GM12891 (cell line): ENCODE measurements at regions not wholly inside any gene's neighbourhood (a gene's known extent, or its start where the extent isn't known, plus 50 kb on each side); places are given as distances from the start of the nearest gene placed in this dataset.

Experiments used
- PAX5 ChIP-seq: IDR thresholded peaks from 2 replicates; pipeline ENCODE4 v1.6.1; 2011; ENCODE audit warnings: low read length, moderate library complexity, mild to moderate bottlenecking; ENCODE audit not compliant: insufficient read depth, severe bottlenecking
- POLR2A ChIP-seq: IDR thresholded peaks from 2 replicates; pipeline ENCODE4 v1.6.1; 2011; ENCODE audit warnings: low read depth, low read length, control low read depth
- POLR2AphosphoS5 ChIP-seq: IDR thresholded peaks from 2 replicates; pipeline ENCODE4 v1.6.1; 2011; ENCODE audit warnings: low read depth, low read length, control low read depth
- SPI1 ChIP-seq: IDR thresholded peaks from 2 replicates; pipeline ENCODE4 v1.6.1; 2011; ENCODE audit warnings: low read depth, low read length, control low read depth
- TAF1 ChIP-seq: IDR thresholded peaks from 2 replicates; pipeline ENCODE4 v1.6.1; 2011; ENCODE audit warnings: low read depth, low read length, control low read depth

DNA sequence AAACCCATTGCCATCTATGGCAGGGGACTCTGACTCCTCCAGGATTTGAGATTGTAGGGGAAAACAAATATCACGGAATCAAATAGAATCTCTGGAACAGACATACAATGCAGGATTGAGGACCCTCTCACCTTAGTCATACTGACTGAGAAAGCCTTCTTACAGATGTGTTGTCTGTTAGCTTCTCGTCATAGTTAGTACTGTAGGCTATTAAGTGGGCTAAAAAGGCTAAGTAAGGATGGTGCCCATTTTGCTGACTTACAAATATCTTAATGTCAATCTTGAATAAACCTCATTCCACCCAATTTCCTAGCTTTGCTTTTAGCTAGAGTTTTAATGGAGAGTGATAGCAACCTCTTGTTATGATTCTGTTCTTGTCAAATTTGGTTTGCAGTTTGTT lies 352.4 kb downstream of the QKI start:
- TF ChIP-seq POLR2A = no peak
- TF ChIP-seq POLR2AphosphoS5 = no peak
- TF ChIP-seq TAF1 = no peak
- TF ChIP-seq SPI1 = no peak
- no peak for TF ChIP-seq PAX5
